BLaER1 treated with 17β-estradiol and CSF1 and Interleukin-3, amounts not matched to agents 10 nM and 100 nM (cell line): ENCODE measurements at regions not wholly inside any gene's neighbourhood (a gene's known extent, or its start where the extent isn't known, plus 50 kb on each side); places are given as distances from the start of the nearest gene placed in this dataset.
A peak's percentile ranks its signal among the peaks of the same experiment; 100 is the strongest.

ENCODE experiments used
- H3K27ac ChIP-seq, 11 experiments: shearing (Covaris generic); formaldehyde crosslinking; 2 replicates each; pipeline ENCODE4 v1.8.1; 2022
- H3K27me3 ChIP-seq, 11 experiments: shearing (Covaris generic); formaldehyde crosslinking; 2 replicates each; pipeline ENCODE4 v1.8.1; 2022
- H3K36me3 ChIP-seq, 11 experiments: shearing (Covaris generic); formaldehyde crosslinking; 2 replicates each; pipeline ENCODE4 v1.8.1; 2022
- H3K4me1 ChIP-seq, 10 experiments: shearing (Covaris generic); formaldehyde crosslinking; 2 replicates each; pipeline ENCODE4 v1.8.1; 2022
- H3K4me2 ChIP-seq, 11 experiments: shearing (Covaris generic); formaldehyde crosslinking; 2 replicates each; pipeline ENCODE4 v1.8.1; 2022
- H3K4me3 ChIP-seq, 10 experiments: shearing (Covaris generic); formaldehyde crosslinking; 2 replicates each; pipeline ENCODE4 v1.8.1; 2022
- H3K9ac ChIP-seq, 11 experiments: shearing (Covaris generic); formaldehyde crosslinking; 2 replicates each; pipeline ENCODE4 v1.8.1; 2022
- H3K9me3 ChIP-seq, 11 experiments: shearing (Covaris generic); formaldehyde crosslinking; replicated peaks in 1 of 11; 2 replicates each; pipeline ENCODE4 v1.8.1; 2022
- H4K20me1 ChIP-seq, 11 experiments: shearing (Covaris generic); formaldehyde crosslinking; 2 replicates each; pipeline ENCODE4 v1.8.1; 2022
- Cebpa-rat ChIP-seq, 11 experiments: shearing (Covaris generic); IDR thresholded peaks; 2 replicates each; pipeline ENCODE4 v1.8.1; 2022

GRCh38 chr5:98096155-98096554 lies 677.3 kb upstream of the RGMB start:
- peaks cover 0 to 5% (median 0%) of the 10 kb centered on the region in 10 experiments; a peak in 2 of 20 replicates for H3K4me1 ChIP-seq
- no peaks in the 10 kb centered on the region for H3K9me3 ChIP-seq
- no peaks in the 10 kb centered on the region for H3K36me3 ChIP-seq
- no peak for TF ChIP-seq Cebpa-rat (IDR thresholded peaks at IDR 0.05)
- no peak overlapping the region for H3K4me2 ChIP-seq
- no peak overlapping the region for H3K27ac ChIP-seq
- H4K20me1 ChIP-seq = no peaks in the 10 kb centered on the region
- no peaks in the 10 kb centered on the region for H3K27me3 ChIP-seq
- no peak overlapping the region for H3K4me3 ChIP-seq
- no peak overlapping the region for H3K9ac ChIP-seq

- no peaks in the 10 kb centered on the region for H3K27me3 ChIP-seq
- no peak for TF ChIP-seq Cebpa-rat (IDR thresholded peaks at IDR 0.05)
- no peak overlapping the region for H3K4me2 ChIP-seq
- no peaks in the 10 kb centered on the region for H3K36me3 ChIP-seq
- H3K9me3 ChIP-seq = no peaks in the 10 kb centered on the region; a peak in 1 of 22 replicates
- no peaks in the 10 kb centered on the region for H4K20me1 ChIP-seq
- no peak overlapping the region for H3K9ac ChIP-seq
- no peak overlapping the region for H3K27ac ChIP-seq
- H3K4me3 ChIP-seq = no peak overlapping the region
- peaks cover 0 to 9% (median 5%) of the 10 kb centered on the region in 10 experiments; a peak in 16 of 20 replicates for H3K4me1 ChIP-seq
Measured at GRCh38 chr5:98099448-98100105, 673.9 kb upstream of the RGMB start.

- no peak for TF ChIP-seq Cebpa-rat (IDR thresholded peaks at IDR 0.05)
- Histone ChIP-seq H3K27me3 (no peaks in the 10 kb centered on the region), H3K9me3 (no peaks in the 10 kb centered on the region; a peak in 1 of 22 replicates), H3K36me3 (no peaks in the 10 kb centered on the region), H3K4me2 (no peak overlapping the region), H3K4me3 (no peak overlapping the region), H3K27ac (no peak overlapping the region), H4K20me1 (no peaks in the 10 kb centered on the region), H3K4me1 (peaks cover 13 to 24% (median 20%) of the 10 kb centered on the region in 10 experiments), H3K9ac (no peak overlapping the region)
Measured at GRCh38 chr5:98101131-98101530, 672.3 kb upstream of the RGMB start.

GRCh38 chr5:98102936-98103335 lies 670.5 kb upstream of the RGMB start:
- no peak for TF ChIP-seq Cebpa-rat (IDR thresholded peaks at IDR 0.05)

GRCh38 chr5:98103807-98104206 lies 669.7 kb upstream of the RGMB start:
- TF ChIP-seq Cebpa-rat (IDR thresholded peaks at IDR 0.05) = no peak

More at GRCh38 chr5:98102936-98103335, 670.5 kb upstream of the RGMB start:
- no peak overlapping the region for H3K9ac ChIP-seq
- no peak overlapping the region for H3K4me3 ChIP-seq
- no peaks in the 10 kb centered on the region for H3K27me3 ChIP-seq
- H3K4me2 ChIP-seq = no peak overlapping the region
- peaks cover 29 to 42% (median 37%) of the 10 kb centered on the region in 10 experiments for H3K4me1 ChIP-seq
- H3K9me3 ChIP-seq = no peaks in the 10 kb centered on the region; a peak in 1 of 22 replicates
- no peaks in the 10 kb centered on the region for H4K20me1 ChIP-seq
- no peaks in the 10 kb centered on the region for H3K36me3 ChIP-seq
- no peak overlapping the region for H3K27ac ChIP-seq

GRCh38 chr5:98104454-98105188 lies 668.8 kb upstream of the RGMB start:
- no peaks in the 10 kb centered on the region for H3K27me3 ChIP-seq
- peak overlapping the region in 9 of 11 experiments; percentile 25 to 78 (median 64); a peak in 15 of 22 replicates for H3K9ac ChIP-seq
- peak overlapping the region in 9 of 11 experiments; percentile 51 to 92 (median 79); a peak in 18 of 22 replicates for H3K27ac ChIP-seq
- peak overlapping the region in 1 of 10 experiments; percentile 22; a peak in 1 of 20 replicates for H3K4me3 ChIP-seq
- TF ChIP-seq Cebpa-rat (IDR thresholded peaks at IDR 0.05) = peak in 2 of 11 experiments; percentile 61 to 73; a peak in 4 of 22 replicates
- H3K4me1 ChIP-seq = peaks cover 45 to 59% (median 53%) of the 10 kb centered on the region in 10 experiments
- peak overlapping the region; percentile 62 to 92 (median 77) for H3K4me2 ChIP-seq
- H3K36me3 ChIP-seq = no peaks in the 10 kb centered on the region
- H4K20me1 ChIP-seq = no peaks in the 10 kb centered on the region
- no peaks in the 10 kb centered on the region; a peak in 1 of 22 replicates for H3K9me3 ChIP-seq

More at GRCh38 chr5:98103807-98104206, 669.7 kb upstream of the RGMB start:
- Histone ChIP-seq H3K9ac (no peak overlapping the region), H3K4me1 (peaks cover 37 to 51% (median 45%) of the 10 kb centered on the region in 10 experiments), H4K20me1 (no peaks in the 10 kb centered on the region), H3K27ac (peak overlapping the region in 7 of 11 experiments; percentile 74 to 92 (median 85); a peak in 11 of 22 replicates), H3K9me3 (no peaks in the 10 kb centered on the region; a peak in 1 of 22 replicates), H3K36me3 (no peaks in the 10 kb centered on the region), H3K4me3 (no peak overlapping the region), H3K27me3 (no peaks in the 10 kb centered on the region), H3K4me2 (no peak overlapping the region)

GRCh38 chr5:98105681-98106080 lies 667.8 kb upstream of the RGMB start:
- TF ChIP-seq Cebpa-rat (IDR thresholded peaks at IDR 0.05) = no peak
- Histone ChIP-seq H3K4me2 (peak overlapping the region; percentile 62 to 92 (median 77)), H3K4me3 (peak overlapping the region in 8 of 10 experiments; percentile 4 to 48 (median 42); a peak in 13 of 20 replicates)

GRCh38 chr5:98106116-98107031 lies 667.1 kb upstream of the RGMB start:
- H3K27me3 ChIP-seq = no peaks in the 10 kb centered on the region
- H3K9ac ChIP-seq = peak overlapping the region in 9 of 11 experiments; percentile 37 to 78 (median 64); a peak in 17 of 22 replicates
- H3K4me1 ChIP-seq = peaks cover 51 to 67% (median 59%) of the 10 kb centered on the region in 10 experiments
- TF ChIP-seq Cebpa-rat (IDR thresholded peaks at IDR 0.05) = no peak; a peak in 1 of 22 replicates
- peak overlapping the region in 8 of 10 experiments; percentile 4 to 48 (median 42); a peak in 13 of 20 replicates for H3K4me3 ChIP-seq
- peak overlapping the region; percentile 62 to 92 (median 77) for H3K4me2 ChIP-seq
- H3K36me3 ChIP-seq = no peaks in the 10 kb centered on the region
- no peaks in the 10 kb centered on the region for H4K20me1 ChIP-seq
- H3K27ac ChIP-seq = peak overlapping the region in 9 of 11 experiments; percentile 51 to 92 (median 79); a peak in 18 of 22 replicates
- H3K9me3 ChIP-seq = no peaks in the 10 kb centered on the region; a peak in 1 of 22 replicates

More at GRCh38 chr5:98105681-98106080, 667.8 kb upstream of the RGMB start:
- H4K20me1 ChIP-seq = no peaks in the 10 kb centered on the region
- peak overlapping the region in 9 of 11 experiments; percentile 37 to 78 (median 64); a peak in 17 of 22 replicates for H3K9ac ChIP-seq
- no peaks in the 10 kb centered on the region for H3K36me3 ChIP-seq
- H3K4me1 ChIP-seq = peaks cover 51 to 67% (median 59%) of the 10 kb centered on the region in 10 experiments
- H3K27me3 ChIP-seq = no peaks in the 10 kb centered on the region
- no peaks in the 10 kb centered on the region; a peak in 1 of 22 replicates for H3K9me3 ChIP-seq
- H3K27ac ChIP-seq = peak overlapping the region in 9 of 11 experiments; percentile 51 to 92 (median 79); a peak in 18 of 22 replicates
